ENCODE measurements at regions not wholly inside any gene's neighbourhood (a gene's known extent, or its start where the extent isn't known, plus 50 kb on each side); places are given as distances from the start of the nearest gene placed in this dataset.

- no peaks in the 10 kb centered on the region for H3K9me2 ChIP-seq (replicated peaks; ENCODE audit: insufficient read depth, low read length)
Observed at GRCh38 chr20:53716395-53716794, 122.8 kb upstream of the ZNF217 start.

GRCh38 chr20:53714524-53714923 lies 120.9 kb upstream of the ZNF217 start:
- Histone ChIP-seq H3K9ac (ENCODE audit: low read length) (no peak overlapping the region), H3K4me2 (ENCODE audit: low read depth, low read length, poor library complexity, severe bottlenecking) (no peak overlapping the region), H3K79me2 (ENCODE audit: insufficient read depth, low read length) (no peaks in the 10 kb centered on the region), H3F3A (ENCODE audit: insufficient read depth) (no peaks in the 10 kb centered on the region), H2AFZ (ENCODE audit: low read depth, low read length, severe bottlenecking) (no peak overlapping the region), H3K27me3 (ENCODE audit: low read length) (no peaks in the 10 kb centered on the region), H4K20me1 (ENCODE audit: low read depth, low read length) (no peaks in the 10 kb centered on the region), H3K9me2 (replicated peaks; ENCODE audit: insufficient read depth, low read length) (no peaks in the 10 kb centered on the region), H3K36me3 (ENCODE audit: low read length) (no peaks in the 10 kb centered on the region), H3K9me3 (ENCODE audit: insufficient read depth, low read length) (no peaks in the 10 kb centered on the region), H3K27ac (ENCODE audit: low read depth, low read length) (no peak overlapping the region), H3K4me3 (ENCODE audit: insufficient read depth, low read length, poor library complexity, severe bottlenecking) (no peak overlapping the region)
- TF ChIP-seq CTCF (IDR thresholded peaks at IDR 0.05; ENCODE audit: insufficient read depth, low read length, poor library complexity, severe bottlenecking): no peak
- TF ChIP-seq EZH2phosphoT487 (conservative IDR thresholded peaks at IDR 0.05; ENCODE audit: low read length): no peak

More at GRCh38 chr20:53716395-53716794, 122.8 kb upstream of the ZNF217 start:
- no peaks in the 10 kb centered on the region for H3F3A ChIP-seq (ENCODE audit: insufficient read depth)
- H3K4me2 ChIP-seq (ENCODE audit: low read depth, low read length, poor library complexity, severe bottlenecking): no peak overlapping the region
- H2AFZ ChIP-seq (ENCODE audit: low read depth, low read length, severe bottlenecking): no peak overlapping the region
- H3K4me3 ChIP-seq (ENCODE audit: insufficient read depth, low read length, poor library complexity, severe bottlenecking): no peak overlapping the region
- H3K27ac ChIP-seq (ENCODE audit: low read depth, low read length): no peak overlapping the region
- no peak for TF ChIP-seq CTCF (IDR thresholded peaks at IDR 0.05; ENCODE audit: insufficient read depth, low read length, poor library complexity, severe bottlenecking)
- no peak for TF ChIP-seq EZH2phosphoT487 (conservative IDR thresholded peaks at IDR 0.05; ENCODE audit: low read length)
- no peak overlapping the region for H3K9ac ChIP-seq (ENCODE audit: low read length)
- H3K36me3 ChIP-seq (ENCODE audit: low read length): no peaks in the 10 kb centered on the region
- no peaks in the 10 kb centered on the region for H3K79me2 ChIP-seq (ENCODE audit: insufficient read depth, low read length)
- no peaks in the 10 kb centered on the region for H3K27me3 ChIP-seq (ENCODE audit: low read length)
- no peaks in the 10 kb centered on the region for H3K9me3 ChIP-seq (ENCODE audit: insufficient read depth, low read length)
- H4K20me1 ChIP-seq (ENCODE audit: low read depth, low read length): no peaks in the 10 kb centered on the region

- Histone ChIP-seq H3K27me3 (ENCODE audit: low read length) (no peaks in the 10 kb centered on the region), H3K4me3 (ENCODE audit: insufficient read depth, low read length, poor library complexity, severe bottlenecking) (no peak overlapping the region), H3K4me2 (ENCODE audit: low read depth, low read length, poor library complexity, severe bottlenecking) (no peak overlapping the region), H3K9me3 (ENCODE audit: insufficient read depth, low read length) (no peaks in the 10 kb centered on the region), H3K27ac (ENCODE audit: low read depth, low read length) (no peak overlapping the region), H2AFZ (ENCODE audit: low read depth, low read length, severe bottlenecking) (no peak overlapping the region), H3K79me2 (ENCODE audit: insufficient read depth, low read length) (no peaks in the 10 kb centered on the region), H3F3A (ENCODE audit: insufficient read depth) (no peaks in the 10 kb centered on the region), H4K20me1 (ENCODE audit: low read depth, low read length) (no peaks in the 10 kb centered on the region), H3K9me2 (replicated peaks; ENCODE audit: insufficient read depth, low read length) (no peaks in the 10 kb centered on the region), H3K9ac (ENCODE audit: low read length) (no peak overlapping the region), H3K36me3 (ENCODE audit: low read length) (no peaks in the 10 kb centered on the region)
- TF ChIP-seq CTCF (IDR thresholded peaks at IDR 0.05; ENCODE audit: insufficient read depth, low read length, poor library complexity, severe bottlenecking) (no peak), EZH2phosphoT487 (conservative IDR thresholded peaks at IDR 0.05; ENCODE audit: low read length) (no peak)
Observed at GRCh38 chr20:53713328-53714056, 119.9 kb upstream of the ZNF217 start.

Data from SU-DHL-6 (cell line).